Nephron (organoid): ENCODE measurements at regions not wholly inside any gene's neighbourhood (a gene's known extent, or its start where the extent isn't known, plus 50 kb on each side); places are given as distances from the start of the nearest gene placed in this dataset.

Experiments used
- H3K27ac Mint-ChIP-seq, 3 experiments: 2 replicates each; pipeline ENCODE4 v1.8.0; 2020; ENCODE audit warnings: mixed read lengths in 3 of 3, mild to moderate bottlenecking in 2 of 3, moderate library complexity in 1 of 3
- H3K27me3 Mint-ChIP-seq: 2 replicates; pipeline ENCODE4 v1.8.0; 2021; ENCODE audit warnings: low read depth, mild to moderate bottlenecking, moderate library complexity, mixed read lengths
- H3K36me3 Mint-ChIP-seq: 2 replicates; pipeline ENCODE4 v1.8.0; 2020; ENCODE audit warnings: low read depth, mixed read lengths
- H3K4me1 Mint-ChIP-seq: 2 replicates; pipeline ENCODE4 v1.8.0; 2020; ENCODE audit warnings: mixed read lengths
- H3K4me3 Mint-ChIP-seq, 3 experiments: 2 replicates each; pipeline ENCODE4 v1.8.0; 2020; ENCODE audit warnings: mild to moderate bottlenecking in 3 of 3, mixed read lengths in 3 of 3, moderate library complexity in 2 of 3
- H3K9me3 Mint-ChIP-seq: 2 replicates; pipeline ENCODE4 v1.8.0; 2020; ENCODE audit warnings: mixed read lengths
- TF ChIP-seq, protein P1 (sequence below), 3 experiments: fragments of 200-600 bp; sonication (generic); IDR thresholded peaks; one replicate each; pipeline ENCODE4 v1.5.0; 2021; ENCODE audit warnings: antibody characterized with exemption in 3 of 3; ENCODE audit not compliant: unreplicated experiment in 3 of 3

DNA sequence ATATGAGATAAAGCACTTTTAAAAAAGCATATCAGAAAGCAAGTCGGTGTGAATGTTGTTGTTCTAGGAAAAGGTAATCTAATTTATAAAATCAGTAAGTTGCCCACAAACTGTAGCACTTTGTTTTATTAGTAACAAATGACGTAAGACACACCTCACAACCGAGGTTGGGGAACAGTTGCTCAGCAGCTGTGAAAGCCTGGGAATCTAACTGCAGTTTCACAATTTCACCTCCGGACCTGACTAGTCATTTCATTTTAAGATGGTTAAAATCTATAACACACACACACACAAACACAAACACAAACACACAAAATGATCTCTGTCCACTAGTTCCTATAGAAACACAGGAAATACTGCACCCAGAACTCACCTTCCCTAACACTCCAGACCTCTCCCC lies 406.7 kb upstream of the NR2F2 start:
- H3K4me1 Mint-ChIP-seq: peaks cover 3% of the 10 kb centered on the region
- TF ChIP-seq, protein P1, sequence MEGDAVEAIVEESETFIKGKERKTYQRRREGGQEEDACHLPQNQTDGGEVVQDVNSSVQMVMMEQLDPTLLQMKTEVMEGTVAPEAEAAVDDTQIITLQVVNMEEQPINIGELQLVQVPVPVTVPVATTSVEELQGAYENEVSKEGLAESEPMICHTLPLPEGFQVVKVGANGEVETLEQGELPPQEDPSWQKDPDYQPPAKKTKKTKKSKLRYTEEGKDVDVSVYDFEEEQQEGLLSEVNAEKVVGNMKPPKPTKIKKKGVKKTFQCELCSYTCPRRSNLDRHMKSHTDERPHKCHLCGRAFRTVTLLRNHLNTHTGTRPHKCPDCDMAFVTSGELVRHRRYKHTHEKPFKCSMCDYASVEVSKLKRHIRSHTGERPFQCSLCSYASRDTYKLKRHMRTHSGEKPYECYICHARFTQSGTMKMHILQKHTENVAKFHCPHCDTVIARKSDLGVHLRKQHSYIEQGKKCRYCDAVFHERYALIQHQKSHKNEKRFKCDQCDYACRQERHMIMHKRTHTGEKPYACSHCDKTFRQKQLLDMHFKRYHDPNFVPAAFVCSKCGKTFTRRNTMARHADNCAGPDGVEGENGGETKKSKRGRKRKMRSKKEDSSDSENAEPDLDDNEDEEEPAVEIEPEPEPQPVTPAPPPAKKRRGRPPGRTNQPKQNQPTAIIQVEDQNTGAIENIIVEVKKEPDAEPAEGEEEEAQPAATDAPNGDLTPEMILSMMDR (IDR thresholded peaks at IDR 0.05; ENCODE audit: unreplicated experiment in 3 of 3): no peak
- H3K36me3 Mint-ChIP-seq: no peaks in the 10 kb centered on the region
- H3K9me3 Mint-ChIP-seq: no peaks in the 10 kb centered on the region
- no peak overlapping the region for H3K4me3 Mint-ChIP-seq
- H3K27ac Mint-ChIP-seq: no peak overlapping the region
- peaks cover 14% of the 10 kb centered on the region for H3K27me3 Mint-ChIP-seq

DNA sequence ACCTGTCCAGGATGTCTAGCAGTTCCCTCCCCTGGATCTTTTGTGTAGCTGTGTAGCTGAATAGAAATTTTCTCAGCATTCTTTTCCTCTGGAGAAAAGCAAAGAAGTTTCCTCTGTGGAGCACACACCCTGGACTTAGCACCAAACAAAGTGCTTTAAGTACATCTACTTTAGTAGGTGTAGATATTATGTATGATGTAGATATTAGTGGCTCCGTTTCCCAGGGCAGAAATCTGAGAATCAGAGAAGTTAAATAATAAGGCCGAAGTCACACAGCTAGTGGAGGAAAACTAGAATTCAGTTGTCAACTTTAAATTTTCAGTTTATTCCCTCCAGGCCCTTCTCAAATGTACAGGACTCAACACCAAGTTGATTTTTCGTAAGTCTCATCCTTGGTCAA lies 401.7 kb upstream of the NR2F2 start:
- Mint-ChIP-seq H3K27me3 (peaks cover 14% of the 10 kb centered on the region), H3K27ac (peak overlapping the region in 2 of 3 experiments; percentile 53 to 61), H3K36me3 (no peaks in the 10 kb centered on the region), H3K4me3 (no peak overlapping the region), H3K4me1 (peaks cover 38% of the 10 kb centered on the region), H3K9me3 (no peaks in the 10 kb centered on the region)
- TF ChIP-seq, protein P1 (IDR thresholded peaks at IDR 0.05; ENCODE audit: unreplicated experiment in 3 of 3): no peak

DNA sequence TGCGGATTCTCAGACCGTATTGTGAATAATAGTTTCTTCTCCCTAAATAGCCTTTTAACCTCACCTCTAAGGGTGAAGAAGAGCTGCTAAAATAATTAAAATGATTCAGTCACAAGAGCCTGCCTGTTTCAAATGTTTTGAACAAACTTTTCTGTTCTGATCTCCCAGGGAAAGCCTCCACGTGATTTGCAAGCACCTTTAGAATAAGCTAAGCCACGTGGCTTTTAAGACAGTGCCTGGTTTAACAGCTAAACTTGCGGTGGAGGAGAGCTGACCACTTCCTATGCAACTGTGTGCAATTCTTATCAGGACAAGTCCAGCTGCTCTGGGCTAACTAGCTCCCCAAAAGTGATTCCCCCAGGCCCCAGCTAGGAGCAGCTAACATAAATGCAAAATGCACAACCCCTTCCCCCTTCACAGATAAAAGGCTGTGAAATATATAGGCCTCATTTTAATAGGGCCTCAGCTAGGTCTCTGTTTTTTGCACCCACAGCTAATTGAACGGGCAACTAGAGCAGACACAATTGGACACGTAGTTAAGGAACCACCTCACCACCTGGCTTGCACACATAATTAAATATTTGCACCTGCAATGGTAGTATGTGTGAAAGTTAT lies 401.2 kb upstream of the NR2F2 start:
- H3K27ac Mint-ChIP-seq: peak overlapping the region; percentile 18 to 61 (median 53)
- H3K36me3 Mint-ChIP-seq: no peaks in the 10 kb centered on the region
- no peaks in the 10 kb centered on the region for H3K9me3 Mint-ChIP-seq
- H3K4me1 Mint-ChIP-seq: peaks cover 38% of the 10 kb centered on the region
- TF ChIP-seq, protein P1 (IDR thresholded peaks at IDR 0.05; ENCODE audit: unreplicated experiment in 3 of 3): no peak
- peaks cover 11% of the 10 kb centered on the region for H3K27me3 Mint-ChIP-seq
- no peak overlapping the region for H3K4me3 Mint-ChIP-seq

DNA sequence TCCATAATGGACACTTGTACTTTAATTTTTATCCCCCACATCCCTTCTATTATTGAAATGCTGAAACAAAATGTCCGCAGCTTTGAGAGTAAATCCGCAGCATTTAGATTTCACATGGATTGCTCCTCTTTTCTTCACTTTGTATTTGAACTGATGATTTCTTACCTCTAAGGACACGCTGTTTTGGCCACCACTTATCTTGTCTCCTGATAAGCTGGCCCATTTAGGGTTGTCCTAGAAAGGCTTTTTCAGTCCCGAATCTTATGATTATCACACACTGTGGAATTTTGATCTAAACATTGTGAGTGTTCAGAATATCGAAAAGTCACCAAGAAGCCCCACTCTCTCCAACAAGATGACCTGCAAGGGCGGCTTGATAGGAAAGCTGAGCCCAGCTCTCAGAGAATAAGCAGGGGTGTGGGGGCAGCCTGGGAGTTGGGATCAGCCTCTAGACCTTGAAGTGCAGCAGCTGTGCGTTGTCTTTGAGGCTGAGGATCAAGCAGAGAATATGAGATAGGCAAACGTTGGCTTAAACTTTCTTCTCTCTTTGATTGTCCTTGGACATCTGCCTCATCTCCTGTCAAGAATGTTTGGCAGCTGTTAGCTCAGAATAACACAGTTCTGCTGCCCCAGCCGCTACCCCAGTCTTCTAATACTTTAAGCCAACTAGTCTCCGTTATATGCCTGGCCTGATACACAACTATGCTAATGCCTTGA lies 399.7 kb upstream of the NR2F2 start:
- no peaks in the 10 kb centered on the region for H3K9me3 Mint-ChIP-seq
- TF ChIP-seq, protein P1 (IDR thresholded peaks at IDR 0.05; ENCODE audit: unreplicated experiment in 3 of 3): no peak

DNA sequence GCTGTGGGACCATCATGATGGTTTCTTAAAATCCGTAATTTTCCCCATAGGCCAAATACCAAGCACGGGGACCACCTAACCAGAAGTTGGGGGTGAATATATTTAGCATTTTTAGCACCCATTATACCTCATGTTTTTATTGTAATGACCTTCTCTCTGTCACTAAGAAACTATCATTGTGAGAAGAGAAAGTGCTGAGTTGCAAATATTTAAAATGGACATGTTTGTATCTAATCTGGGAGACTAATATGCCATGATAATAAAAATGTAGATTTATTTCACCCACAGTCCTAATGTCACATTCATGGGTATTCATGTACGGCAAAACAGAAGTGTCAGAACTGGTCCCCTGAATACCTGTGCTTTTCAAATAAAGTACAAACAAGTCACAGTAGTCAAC lies 398.9 kb upstream of the NR2F2 start:
- Mint-ChIP-seq H3K4me3 (no peak overlapping the region), H3K27ac (peak overlapping the region; percentile 60 to 91 (median 91)), H3K4me1 (peaks cover 50% of the 10 kb centered on the region), H3K36me3 (no peaks in the 10 kb centered on the region), H3K27me3 (peaks cover 3% of the 10 kb centered on the region), H3K9me3 (no peaks in the 10 kb centered on the region)
- TF ChIP-seq, protein P1 (IDR thresholded peaks at IDR 0.05; ENCODE audit: unreplicated experiment in 3 of 3): no peak

More for the DNA sequence above, 399.7 kb upstream of the NR2F2 start:
- Mint-ChIP-seq H3K4me3 (peak overlapping the region in 2 of 3 experiments; percentile 38 to 74), H3K27ac (peak overlapping the region; percentile 60 to 91 (median 91)), H3K27me3 (peaks cover 8% of the 10 kb centered on the region), H3K4me1 (peaks cover 42% of the 10 kb centered on the region), H3K36me3 (no peaks in the 10 kb centered on the region)
